GM19035 (cell line): ENCODE measurements at regions not wholly inside any gene's neighbourhood (a gene's known extent, or its start where the extent isn't known, plus 50 kb on each side); places are given as distances from the start of the nearest gene placed in this dataset.
"Not testable (repeated sequence)": the region's sequence is repeated elsewhere in the genome, so short reads cannot be mapped to it uniquely, and the experiment has no call there.

Experiments used
- ATAC-seq: cut with Tn5 transposase; IDR thresholded peaks from one replicate; pipeline ENCODE4 v1.9.1; 2021; ENCODE audit not compliant: unreplicated experiment

DNA sequence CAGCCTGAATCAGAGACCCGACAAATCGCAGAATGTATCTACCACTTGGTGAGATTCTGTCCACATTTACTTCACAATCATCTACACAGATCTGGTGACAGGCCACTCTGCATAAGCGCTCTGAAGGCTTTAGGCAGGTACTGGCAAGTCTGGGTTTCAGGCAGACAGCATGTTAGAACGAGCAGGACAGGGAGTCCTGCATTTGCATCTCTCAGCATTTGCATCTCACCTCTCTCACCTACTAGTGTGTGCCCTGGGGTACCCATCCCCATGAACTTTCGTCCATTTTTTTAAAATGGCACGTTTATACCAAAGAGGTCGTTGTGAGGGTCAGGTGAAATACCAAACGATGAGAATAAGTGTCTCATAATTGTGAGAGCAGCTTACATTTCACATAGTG lies 108.2 kb downstream of the SPATA31A1 start:
- peak; percentile 54 for ATAC-seq

DNA sequence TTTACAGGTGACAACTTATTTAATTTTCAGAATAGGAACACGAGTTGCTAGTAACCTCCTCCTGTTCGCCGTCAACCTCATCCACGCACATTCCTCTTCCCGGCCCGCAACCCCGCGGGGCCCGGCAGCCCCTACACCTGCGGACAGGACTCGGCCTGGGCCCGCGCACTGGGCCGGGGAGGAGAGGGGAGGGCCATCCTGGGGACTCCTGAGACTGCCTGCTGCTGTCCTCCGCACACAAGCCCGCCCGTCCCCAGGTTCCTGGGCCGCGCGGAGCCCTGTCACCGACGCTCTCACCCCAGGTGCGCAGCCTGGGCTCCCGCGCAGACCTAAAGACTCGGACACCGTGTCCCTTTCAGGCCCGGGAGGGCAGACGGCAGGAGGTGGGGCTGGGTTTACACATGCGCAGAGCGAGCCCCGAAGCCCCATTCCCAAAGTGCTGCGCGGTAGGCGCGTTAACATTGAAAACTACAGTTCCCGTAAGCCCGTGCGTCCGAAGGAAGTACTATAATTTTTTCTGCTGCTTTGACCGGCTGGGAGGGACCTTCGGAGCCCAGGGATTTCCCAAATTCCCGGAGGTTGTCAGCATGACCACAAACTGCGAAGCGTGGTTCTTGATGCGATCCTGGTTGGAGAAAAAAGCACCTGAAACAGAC lies 108.8 kb downstream of the SPATA31A1 start:
- peak; percentile 98 for ATAC-seq

DNA sequence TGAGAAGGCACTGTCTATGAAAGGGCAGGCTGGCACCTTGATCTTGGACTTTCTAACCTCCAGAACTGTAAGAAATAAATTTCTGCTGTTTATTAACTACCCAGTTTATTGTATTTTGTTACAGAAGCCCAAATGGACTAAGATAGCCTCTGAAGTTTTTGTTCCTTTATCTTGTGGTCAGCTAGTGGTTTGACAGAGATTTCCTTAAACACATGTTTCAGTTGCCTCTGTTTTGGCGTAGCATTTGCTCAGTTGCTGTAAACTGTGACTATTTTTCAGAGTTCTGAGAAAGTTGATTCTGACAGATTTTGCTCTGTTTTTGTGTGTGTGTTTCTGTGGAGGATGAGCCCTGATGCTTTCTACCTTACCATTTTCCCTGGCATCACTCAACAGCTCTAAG lies 119.0 kb downstream of the SPATA31A1 start:
- ATAC-seq: peak; percentile 98

DNA sequence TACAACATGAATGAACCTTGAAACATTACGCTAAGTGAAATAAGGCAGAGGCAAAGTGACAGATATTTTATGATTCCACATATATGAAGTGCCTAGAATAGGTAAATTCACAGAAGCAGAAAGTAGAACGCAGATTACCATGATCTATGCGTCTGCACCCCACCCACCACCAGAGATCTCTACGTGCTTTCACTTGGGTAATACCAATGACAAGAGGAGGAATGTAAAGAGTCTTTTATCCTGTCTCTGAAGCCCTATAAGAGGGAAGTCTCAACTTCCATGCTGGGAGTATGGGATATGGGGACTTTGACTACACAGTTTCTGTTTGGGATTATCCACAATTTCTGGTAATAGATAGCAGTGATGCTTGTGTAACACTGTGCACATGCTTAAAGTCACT lies 127.6 kb downstream of the SPATA31A1 start:
- ATAC-seq: not testable (repeated sequence)

DNA sequence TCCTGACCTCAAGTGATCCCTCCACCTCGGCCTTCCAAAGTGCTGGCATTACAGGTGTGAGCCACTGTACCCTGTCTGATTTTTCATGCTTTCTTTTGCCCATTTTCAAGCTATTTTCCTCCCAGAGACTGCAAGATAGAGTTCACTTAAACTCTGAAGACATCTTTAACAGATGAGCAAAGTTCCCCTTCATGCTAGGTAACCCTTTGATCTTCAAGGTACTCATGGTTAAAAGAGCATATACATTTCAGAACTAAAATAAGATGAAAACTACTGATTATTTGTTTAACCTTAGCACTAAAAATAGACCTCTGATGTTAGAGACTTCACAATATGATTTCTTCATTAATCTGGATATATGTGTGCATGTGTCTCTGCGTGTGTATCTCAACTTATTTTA lies 128.4 kb downstream of the SPATA31A1 start:
- peak; percentile 9 for ATAC-seq

DNA sequence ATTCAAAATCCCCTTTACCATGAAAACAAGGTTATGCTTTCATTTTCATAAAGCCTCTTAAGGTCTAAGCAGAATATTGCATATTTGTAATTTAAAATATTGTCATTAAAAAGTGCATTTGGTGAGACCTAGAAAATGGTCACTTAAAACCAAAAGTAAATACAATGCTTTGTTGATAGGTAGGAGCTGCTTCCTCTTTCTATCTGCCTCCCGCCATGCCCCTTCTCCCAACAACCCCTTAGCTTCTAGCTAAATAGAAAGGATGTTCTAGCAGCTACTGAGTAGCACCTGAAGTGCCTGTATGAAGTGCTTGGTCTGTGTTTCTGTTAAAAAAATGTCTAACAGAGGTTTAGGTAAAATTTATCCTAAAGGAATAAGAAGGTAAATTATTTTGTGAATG lies 128.8 kb downstream of the SPATA31A1 start:
- peak; percentile 84 for ATAC-seq

DNA sequence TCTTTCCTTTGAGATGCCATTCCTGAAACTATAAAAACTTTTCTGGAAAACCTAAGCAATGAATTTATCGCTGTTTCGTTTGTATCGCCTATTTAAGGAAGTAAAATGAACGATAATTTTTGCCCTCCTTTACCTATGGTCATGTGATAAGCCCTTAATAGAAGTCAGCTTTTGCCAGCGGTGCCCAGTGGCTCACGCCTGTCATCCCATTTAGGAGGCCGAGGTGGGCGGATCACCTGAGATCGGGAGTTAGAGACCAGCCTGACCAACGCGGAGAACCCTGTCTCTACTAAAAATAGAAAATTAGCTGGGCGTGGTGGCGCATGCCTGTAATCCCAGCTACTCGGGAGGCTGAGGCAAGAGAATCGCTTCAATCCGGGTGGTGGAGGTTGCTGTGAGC lies 132.0 kb downstream of the SPATA31A1 start:
- ATAC-seq: not testable (repeated sequence)

DNA sequence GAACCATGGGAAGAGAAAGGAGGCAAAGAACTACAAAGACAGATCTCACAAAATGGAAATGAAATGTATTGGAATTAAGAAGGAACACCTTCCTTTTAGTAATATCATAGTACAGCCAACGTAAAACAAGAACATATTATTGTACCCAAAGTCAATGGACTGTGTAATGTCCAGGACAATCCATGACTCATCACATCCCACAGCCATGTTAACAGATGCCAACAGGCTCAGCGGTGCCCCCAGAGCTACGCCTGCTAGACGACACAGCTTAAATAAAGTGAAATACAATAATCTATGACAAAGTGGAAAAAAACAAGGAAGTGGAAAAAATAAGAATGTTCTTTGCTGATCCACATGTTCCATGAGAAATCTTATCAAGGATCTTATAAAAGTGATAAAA lies 140.8 kb downstream of the SPATA31A1 start:
- not testable (repeated sequence) for ATAC-seq

DNA sequence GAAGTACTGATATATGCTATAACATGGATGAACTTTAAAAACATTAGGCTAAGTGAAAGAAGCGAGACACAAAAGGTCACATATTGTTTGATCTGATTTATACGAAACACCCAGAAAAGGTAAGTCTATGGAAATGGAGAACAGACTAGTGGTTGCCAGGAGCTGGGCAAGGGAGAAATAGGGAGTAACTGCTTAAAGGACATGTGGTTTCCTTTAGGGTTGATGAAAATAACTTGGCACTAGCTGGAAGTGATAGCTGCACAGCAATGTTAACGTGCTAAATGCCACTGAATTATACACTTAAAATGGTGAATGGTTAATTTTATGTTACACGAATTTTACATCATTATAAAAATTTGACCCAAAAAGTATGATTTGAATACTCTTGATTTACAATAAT lies 147.7 kb downstream of the SPATA31A1 start:
- ATAC-seq: not testable (repeated sequence)

DNA sequence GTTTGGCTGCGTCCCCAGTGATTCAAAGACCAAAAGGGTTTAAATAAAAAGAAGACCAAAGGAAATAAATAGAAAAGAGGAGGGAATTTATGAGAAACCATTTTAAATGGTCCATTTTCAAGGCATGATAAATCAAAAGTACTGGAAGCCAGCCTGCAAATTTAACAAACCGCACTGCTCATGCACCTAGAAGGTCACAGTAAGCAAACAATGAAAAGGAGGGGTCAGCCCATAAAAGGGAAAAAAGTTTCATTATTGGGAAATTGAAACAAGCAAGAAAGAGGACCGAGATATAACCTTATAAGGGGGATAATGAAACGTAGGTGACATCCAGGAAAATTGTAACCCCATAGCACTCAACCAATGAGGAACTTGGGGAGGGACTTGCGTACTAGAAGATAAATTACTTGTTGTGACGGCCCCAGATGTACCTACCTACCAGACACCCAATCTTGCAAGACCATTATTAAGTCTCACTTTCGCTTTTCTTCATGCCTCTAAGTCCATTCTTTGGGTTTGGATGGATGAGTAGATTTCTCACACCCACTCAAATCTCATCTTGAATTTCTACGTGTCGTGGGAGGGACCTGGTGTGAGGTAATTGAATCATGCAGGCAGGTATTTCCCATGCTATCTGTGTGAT lies 172.0 kb downstream of the SPATA31A1 start:
- not testable (repeated sequence) for ATAC-seq

DNA sequence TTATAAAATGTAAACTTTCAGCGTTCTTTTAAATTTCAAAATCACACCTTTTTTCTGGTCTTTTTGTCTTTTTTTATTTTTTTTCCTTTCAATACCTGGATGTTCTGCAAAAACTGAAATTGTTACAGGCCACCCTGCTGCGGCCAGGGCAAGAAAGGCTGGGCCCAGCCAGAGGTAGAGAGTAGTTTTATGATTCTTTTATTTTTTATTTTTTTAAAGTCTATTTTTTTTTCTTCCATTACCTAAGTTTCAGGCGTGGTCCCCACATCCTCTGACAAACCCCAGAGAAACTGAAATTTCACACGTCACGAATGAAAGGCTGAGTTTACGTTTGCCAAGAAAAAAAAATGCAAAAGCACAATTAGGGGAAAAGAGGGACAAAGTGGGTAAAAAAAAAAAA lies 177.1 kb downstream of the SPATA31A1 start:
- ATAC-seq: not testable (repeated sequence)

DNA sequence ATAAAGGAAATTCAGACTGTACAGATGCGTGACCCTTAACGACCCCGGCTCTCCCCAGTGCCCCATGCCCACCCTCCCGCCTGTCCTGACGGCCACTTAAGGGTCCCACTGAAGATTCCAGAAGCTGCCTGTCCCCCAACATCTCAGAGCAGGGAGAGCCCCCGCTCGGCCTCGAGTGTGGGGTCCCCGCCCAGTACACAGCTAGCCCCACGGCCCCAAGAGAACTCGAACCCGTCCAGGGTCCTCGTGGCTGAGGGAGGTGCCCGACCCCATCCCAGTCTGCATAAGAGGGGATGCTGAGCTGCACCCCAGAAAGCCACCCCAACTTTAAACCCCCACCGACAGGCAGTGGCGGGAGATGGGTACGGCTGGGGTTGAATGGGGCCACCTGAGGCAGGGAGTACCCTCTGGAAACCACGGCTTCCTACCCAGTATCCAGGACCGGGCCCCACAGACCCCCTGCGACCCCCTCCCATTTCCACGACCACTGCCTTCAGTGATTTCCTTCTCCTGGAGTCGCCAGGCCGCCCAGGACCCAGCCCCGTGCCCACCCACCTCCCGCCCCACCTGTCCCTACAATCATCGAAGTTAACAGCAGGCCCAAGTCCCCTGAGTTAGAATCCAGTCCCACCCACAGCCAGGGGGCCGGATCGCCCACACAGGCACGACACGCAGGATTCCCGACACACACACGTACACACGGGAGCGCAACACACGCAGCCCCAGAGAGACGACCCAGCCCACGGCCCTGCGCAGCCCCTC lies 177.7 kb downstream of the SPATA31A1 start:
- not testable (repeated sequence) for ATAC-seq

DNA sequence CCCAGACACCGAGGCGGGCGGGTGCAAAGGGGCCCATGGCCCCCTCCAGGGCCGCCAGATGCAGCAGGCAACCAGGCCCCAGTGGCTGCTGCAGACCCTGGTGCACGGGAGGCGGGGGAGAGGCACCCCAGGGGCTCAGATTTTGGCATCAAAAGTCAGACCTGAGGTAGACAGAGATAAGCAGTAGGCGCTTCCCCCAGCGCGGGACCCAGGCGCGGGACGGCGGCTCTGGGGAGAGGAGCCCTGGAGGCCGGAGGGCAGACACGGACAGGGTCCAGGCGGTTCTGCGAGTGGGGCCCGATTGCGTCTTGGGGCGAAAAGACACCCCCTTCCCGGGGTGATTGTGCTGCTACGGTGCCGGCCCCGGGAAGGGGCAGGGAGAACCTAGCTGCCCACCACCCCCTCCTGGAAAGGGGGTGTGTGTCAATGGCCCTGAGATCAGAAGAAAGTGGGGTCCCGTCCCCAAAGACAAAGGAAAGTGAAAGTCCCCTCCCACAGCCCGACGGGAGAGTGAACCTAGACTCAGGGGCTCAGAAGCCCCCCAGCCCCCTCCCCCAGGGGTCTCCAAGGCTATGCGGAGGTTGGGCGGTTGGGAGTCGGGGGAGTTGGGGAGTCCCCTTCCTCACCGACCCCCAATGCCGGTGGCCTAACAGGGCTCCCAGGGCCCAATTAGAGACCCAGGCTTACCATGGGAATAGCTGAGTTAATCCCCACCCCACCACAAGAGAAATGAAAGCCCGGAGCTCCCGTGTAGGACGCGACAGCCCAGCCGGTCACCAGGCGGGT lies 178.5 kb downstream of the SPATA31A1 start:
- not testable (repeated sequence) for ATAC-seq

DNA sequence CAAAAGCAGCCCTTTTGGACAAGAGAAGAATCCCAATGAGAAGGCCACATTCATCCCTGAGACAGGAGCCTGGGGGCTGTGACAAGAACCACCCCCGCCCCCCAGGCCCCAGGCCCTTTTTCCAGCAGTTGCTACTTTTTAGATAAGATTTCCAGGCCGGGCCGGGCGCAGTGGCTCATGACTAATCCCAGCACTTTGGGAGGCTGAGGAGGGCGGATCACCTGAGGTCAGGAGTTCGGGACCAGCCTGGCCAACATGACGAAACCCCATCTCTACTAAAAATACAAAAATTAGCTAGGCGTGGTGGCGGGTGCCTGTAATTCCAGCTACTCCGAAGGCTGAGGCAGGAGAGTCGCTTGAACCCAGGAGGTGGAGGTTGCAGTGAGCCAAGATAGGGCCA lies 179.4 kb downstream of the SPATA31A1 start:
- not testable (repeated sequence) for ATAC-seq

DNA sequence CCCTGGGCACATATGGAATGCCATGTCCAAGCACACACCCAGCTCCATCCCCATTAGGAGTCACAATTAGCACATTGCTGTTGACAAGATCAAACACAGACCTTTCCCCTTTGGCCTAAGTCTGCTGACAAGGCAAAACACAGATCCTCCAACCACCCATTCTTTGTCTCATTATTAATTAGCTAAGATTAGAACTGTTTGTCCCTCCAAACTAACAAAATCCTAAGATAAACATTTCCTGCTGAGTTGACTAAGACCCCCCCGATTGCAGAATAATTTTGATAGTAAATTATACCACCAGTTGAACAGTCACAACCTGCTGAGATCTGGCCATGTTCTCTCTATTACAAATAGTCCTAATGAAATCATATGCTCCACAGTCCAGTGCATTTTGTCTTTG lies 186.7 kb downstream of the SPATA31A1 start:
- ATAC-seq: not testable (repeated sequence)

DNA sequence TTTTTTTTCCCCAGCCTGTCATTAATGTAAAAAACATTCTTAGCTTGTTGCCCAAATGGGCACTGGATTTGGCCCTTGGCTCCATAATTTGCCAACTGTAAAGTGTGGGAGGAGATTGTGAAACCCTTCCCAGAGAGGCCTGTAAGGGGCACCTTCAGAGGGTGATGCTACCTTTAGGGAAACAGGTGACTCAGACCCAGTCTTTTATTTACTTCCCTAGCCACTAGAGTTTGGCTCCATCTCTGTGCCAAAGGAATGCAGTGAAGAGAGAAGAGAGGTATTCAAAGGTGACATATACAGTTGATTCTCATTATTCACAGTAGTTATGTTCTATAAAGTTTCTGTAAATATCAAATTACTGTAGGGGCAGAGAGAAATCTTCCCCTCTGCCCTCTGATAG lies 189.6 kb downstream of the SPATA31A1 start:
- not testable (repeated sequence) for ATAC-seq

DNA sequence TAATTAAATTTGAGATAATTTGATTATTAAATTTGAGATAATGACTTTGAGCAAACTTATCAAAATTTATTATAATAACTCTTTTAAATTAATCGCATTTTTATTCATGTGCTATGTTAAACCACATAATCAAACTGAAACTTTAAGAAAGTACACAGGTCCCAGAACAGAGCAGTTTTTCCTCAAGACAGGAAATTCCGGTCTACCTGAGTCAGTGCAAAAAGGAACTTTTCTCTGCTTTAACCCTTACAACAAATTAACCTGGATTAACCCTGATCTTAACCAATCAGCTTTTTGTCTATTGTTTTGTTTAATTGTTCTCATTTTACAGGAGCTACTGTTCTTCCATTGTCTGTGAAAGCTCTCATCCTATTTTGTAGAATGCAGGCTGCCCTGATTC lies 195.1 kb downstream of the SPATA31A1 start:
- not testable (repeated sequence) for ATAC-seq

DNA sequence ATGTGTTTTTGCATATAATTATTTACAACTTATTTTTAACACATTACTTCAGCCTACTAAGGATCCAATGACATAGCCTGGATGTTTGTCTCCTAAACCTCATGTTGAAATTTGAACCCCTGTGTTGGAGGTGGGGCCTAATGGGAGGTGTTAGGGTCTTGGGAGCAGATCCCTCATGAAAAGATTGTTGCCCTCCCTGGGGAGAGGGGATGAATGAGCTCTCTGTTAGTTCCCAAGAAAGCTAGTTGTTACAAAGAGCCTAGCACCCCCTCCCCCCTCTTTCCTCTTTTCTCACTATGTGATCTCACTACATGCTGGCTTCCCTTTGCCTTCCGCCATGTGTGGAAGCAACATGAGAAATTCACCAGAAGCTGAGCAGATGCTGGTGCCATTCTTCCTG lies 196.1 kb downstream of the SPATA31A1 start:
- not testable (repeated sequence) for ATAC-seq

DNA sequence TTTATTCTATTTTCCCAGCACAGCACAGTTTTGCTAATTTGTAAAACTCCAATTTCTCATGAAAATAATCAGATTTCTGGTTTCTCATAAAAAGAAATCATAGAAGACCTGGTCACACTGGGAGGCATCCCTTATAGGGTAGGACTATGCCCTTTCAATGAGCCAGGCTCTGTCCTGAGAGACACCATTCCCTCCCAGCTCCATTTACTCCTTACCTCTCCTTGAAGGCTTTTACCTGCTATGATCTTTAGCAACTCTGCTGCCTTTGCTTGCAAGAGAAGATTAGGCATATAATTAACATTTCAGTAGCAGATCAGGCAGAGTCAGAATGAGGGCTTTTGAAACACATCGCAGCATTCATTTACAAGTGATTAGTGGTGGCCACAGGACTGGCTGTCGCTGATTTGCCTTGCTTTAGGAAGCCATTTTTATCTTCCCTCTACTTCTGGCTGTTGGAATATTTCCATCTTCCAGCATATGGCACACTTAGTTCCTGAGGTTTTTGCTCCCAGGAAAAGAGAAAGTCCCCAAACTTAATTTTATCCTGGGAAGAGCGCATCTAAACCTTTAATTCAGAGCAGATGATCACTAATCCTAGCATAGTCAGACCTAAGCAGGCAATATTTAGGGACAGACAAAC lies 196.9 kb downstream of the SPATA31A1 start:
- ATAC-seq: not testable (repeated sequence)

DNA sequence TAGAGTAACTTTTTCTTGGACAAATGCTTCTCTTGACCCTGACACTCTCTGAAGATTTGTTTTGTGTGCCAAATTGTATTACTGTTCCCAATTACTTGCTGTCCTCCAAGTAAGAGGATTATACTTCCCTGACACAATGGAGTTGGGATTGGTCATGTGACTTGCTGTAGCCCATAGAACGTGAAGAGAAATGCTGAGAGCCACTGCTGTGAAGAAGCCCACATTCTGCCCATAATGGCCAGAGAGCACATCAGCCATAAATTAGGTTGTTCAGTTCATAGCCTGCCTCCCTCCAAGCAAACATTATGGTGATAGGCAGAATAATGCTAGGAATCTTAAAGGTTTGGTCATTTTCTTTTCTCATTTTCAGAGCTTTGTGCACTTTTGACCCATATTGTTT lies 198.9 kb downstream of the SPATA31A1 start:
- not testable (repeated sequence) for ATAC-seq

DNA sequence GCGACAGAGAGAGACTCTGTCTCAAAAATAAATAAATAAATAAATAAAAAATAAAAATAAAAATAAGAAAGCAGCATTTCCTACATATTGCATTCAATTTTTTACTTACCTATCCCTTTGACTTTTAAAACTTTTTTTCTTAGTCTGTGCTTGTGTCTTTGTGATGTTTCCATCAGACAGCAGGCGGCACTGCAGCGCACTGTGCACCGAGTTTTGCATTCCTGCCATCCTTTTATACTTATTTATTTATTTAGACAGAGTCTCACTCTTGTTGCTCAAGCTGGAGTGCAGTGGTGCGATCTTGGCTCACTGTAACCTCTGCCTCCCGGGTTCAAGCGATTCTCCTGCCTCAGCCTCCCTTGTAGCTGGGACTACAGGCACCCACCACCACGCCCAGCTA lies 203.9 kb downstream of the SPATA31A1 start:
- ATAC-seq: not testable (repeated sequence)
